H4 (cell line): ENCODE measurements at regions not wholly inside any gene's neighbourhood (a gene's known extent, or its start where the extent isn't known, plus 50 kb on each side); places are given as distances from the start of the nearest gene placed in this dataset.
"Not testable (repeated sequence)": the region's sequence is repeated elsewhere in the genome, so short reads cannot be mapped to it uniquely, and the experiment has no call there.

Experiments used
- DNase-seq: peaks from one replicate; pipeline ENCODE4 v3.0.0-alpha.2; 2015; ENCODE audit warnings: low spot score

DNA sequence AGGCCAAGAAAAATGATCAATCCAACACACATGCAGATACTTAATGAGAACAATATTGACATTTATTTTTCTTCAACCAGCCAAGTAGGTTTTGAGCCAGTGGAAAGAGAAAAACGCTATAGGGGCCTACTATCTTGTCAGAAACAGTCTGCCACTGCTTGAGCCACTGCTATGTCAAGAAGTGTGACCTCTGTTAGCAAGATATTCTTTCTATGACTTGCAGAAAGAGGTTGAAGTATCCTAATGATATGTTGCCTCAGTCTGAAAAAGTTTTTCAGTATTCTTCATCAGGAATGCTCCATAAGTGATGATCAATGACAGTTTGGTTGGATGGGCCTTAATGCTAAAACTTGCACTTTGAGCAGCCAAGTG is 328.4 kb upstream of the KCND2 start:
- no peak for DNase-seq

- DNase-seq = no peak
These were observed 327.2 kb upstream of the KCND2 start for GRCh38 chr7:119945822-119946221.

GRCh38 chr7:119949053-119949452 is 323.9 kb upstream of the KCND2 start:
- no peak for DNase-seq

DNA sequence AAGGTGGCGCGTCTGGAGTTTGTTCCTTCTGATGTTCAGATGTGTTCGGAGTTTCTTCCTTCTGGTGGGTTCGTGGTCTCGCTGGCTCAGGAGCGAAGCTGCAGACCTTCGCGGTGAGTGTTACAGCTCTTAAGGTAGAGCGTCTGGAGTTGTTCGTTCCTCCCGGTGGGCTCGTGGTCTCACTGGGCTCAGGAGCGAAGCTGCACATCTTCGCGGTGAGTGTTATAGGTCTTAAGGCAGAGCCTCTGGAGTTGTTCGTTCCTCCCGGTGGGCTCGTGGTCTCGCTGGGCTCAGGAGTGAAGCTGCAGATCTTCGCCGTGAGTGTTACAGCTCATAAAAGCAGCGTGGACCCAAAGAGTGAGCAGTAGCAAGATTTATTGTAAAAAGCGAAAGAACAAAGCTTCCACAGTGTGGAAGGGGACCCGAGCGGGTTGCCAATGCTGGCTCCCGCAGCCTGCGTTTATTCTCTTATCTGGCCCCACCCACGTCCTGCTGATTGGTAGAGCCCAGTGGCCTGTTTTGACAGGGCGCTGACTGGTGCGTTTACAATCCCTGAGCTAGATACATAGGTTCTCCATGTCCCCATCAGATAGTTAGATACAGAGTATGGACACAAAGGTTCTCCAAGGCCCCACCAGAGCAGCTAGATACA is 322.5 kb upstream of the KCND2 start:
- DNase-seq = not testable (repeated sequence)

GRCh38 chr7:119951614-119952013 is 321.4 kb upstream of the KCND2 start:
- DNase-seq = not testable (repeated sequence)

GRCh38 chr7:119957335-119957734 is 315.6 kb upstream of the KCND2 start:
- no peak for DNase-seq

- DNase-seq = no peak
These were observed 313.2 kb upstream of the KCND2 start for GRCh38 chr7:119959811-119960210.

DNA sequence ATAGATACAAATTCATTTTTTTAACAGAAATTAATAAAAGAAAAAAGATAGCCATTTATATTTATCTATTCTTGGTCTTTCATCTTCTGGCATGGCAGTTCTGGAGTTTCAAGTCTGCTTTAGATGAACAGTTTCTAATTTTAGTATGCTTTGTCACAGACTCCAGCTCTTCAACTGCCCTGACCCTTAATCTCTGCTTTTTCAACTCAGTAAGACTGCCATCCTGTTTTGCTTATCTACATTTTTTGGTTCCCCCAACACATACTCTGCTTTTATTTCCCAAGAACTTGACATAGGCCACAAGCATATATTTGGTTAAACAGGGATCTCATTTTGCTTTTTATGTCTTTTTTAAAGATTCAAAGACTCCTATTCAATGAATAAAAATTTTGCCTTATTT is 309.3 kb upstream of the KCND2 start:
- DNase-seq = no peak

GRCh38 chr7:119964065-119964464 is 308.9 kb upstream of the KCND2 start:
- no peak for DNase-seq

- DNase-seq = no peak
These were observed 308.0 kb upstream of the KCND2 start for GRCh38 chr7:119964788-119965542.

DNA sequence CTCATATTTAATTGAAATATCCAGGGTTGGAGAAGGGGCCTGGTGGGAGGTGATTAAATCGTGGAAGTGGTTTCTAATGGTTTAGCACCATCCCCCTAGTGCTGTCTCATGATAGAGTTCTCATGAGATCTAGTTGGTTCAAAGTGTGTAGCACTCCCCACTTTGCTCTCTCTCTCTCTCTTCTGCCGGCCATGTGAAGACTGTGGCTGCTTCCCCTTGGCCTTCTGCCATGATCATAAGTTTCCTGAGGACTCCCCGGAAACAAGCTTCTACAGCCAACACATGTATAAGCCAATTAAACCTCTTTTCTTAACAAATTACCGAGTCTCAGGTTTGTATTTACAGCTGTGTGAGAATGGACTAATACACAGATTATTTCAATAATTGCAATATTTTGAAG is 305.8 kb upstream of the KCND2 start:
- no peak for DNase-seq

DNA sequence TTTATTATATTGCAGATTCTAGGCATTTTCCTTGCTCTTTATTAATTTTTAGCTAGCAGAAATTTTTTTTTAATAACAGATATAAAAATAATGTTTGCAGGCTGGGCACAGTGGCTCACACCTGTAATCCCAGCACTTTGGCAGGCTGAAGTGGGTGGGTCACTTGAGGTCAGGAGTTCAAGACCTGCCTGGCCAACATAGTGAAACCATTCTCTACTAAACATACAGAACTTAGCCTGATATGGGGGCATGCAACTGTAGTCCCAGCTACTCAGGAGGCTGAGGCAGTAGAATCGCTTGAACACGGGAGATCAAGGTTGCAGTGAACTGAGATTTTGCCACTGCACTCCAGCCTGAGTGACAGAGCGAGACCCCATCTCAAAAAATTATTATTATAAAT is 304.6 kb upstream of the KCND2 start:
- DNase-seq = not testable (repeated sequence)

DNA sequence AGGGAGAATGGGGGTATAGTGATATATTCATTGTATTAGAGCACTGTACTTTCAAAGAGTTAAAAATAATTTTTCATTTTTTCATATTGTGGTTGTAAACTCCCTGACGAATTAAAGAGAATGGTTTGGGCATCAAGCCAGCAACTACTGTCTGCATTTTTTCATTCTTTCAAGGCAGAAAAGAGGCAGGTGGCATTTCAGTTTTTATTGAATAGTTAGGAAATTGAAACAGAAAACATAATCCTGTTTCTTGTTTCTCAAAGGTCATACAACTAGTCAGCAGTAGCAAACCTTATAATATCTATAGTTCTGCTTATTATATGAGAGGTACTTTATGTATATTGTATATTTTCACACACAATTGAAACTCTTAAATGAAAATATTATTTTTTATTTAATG is 303.9 kb upstream of the KCND2 start:
- DNase-seq = no peak

- DNase-seq = no peak
These were observed 303.2 kb upstream of the KCND2 start for GRCh38 chr7:119969763-119970162.

DNA sequence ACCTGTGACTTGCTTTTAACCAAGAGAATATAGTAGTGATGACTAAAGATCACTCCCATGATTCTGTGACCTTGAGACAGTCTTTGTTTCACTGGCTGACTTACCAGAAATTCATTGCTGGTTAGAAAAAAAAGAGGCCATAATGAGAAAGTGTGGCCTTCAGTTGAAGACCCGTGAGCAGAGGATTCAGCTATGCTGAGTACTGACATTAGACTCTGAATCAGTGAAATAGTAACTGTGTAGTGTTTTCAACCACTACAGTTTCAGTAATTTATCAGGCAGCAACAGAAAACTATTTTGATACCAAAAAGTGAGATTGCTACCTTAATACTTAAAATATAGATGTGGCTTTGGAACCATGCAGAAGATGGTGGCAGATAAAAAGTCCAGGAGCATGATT is 298.0 kb upstream of the KCND2 start:
- DNase-seq = no peak

GRCh38 chr7:119982884-119983283 is 290.1 kb upstream of the KCND2 start:
- no peak for DNase-seq

GRCh38 chr7:119983468-119983867 is 289.5 kb upstream of the KCND2 start:
- DNase-seq = no peak

- no peak for DNase-seq
These were observed 288.7 kb upstream of the KCND2 start for GRCh38 chr7:119984247-119984646.

DNA sequence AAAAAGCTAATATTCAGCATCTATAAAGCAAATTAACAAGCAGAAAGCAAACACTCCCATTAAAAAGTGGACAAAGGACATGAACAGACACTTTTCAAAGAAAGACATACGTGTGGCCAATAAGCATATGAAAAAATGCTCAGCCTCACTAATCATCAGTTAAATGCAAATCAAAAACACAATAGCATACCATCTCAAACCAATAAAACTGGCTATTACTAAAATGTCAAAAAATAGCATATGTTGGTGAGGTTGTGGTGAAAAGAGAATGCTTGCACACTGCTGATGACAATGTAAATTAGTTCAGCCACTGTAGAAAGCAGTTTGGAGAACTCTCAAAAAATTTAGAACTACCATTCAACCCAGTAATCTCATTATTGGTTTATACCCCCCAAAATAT is 284.6 kb upstream of the KCND2 start:
- DNase-seq = no peak

DNA sequence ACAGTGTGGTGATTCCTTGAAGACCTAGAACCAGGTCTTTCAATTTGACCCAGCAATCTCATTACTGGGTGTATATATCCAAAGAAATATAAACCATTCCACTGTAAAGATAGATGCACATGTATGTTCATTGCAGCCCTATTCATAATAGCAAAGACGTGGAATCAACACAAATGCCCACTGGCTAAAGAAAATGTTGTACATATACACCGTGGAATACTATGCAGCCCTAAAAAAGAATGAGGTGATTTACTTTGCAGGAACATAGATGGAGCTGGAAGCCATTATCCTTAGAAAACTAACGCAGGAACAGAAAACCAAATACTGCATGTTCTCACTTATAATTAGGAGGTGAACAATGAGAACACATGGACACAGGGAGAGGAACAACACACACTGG is 278.0 kb upstream of the KCND2 start:
- no peak for DNase-seq

GRCh38 chr7:119996634-119997033 is 276.3 kb upstream of the KCND2 start:
- DNase-seq = no peak

GRCh38 chr7:119999738-120000475 is 273.1 kb upstream of the KCND2 start:
- DNase-seq = no peak

DNA sequence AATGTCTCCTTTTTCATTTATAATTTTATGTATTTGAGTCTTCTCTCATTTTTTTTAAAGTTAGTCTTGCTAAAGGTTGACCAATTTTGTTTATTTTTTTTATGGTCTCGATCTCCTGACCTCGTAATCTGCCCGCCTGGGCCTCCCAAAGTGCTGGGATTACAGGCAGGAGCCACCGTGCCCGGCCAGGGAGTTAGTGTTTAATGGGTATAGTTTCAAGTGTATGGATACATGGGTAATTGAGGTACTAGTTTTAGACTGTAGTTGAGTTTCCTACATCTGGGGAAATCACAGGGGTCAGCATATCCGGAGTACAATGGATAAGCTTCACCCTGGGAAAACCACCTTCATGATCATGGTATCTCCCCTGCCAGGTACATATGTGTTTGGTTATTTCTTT is 267.3 kb upstream of the KCND2 start:
- no peak for DNase-seq
